HG03378 (cell line): ENCODE measurements at regions not wholly inside any gene's neighbourhood (a gene's known extent, or its start where the extent isn't known, plus 50 kb on each side); places are given as distances from the start of the nearest gene placed in this dataset.

Source experiments
- ATAC-seq: cut with Tn5 transposase; IDR thresholded peaks from one replicate; pipeline ENCODE4 v1.9.1; 2021; ENCODE audit warnings: mild to moderate bottlenecking, moderate library complexity; ENCODE audit not compliant: unreplicated experiment

GRCh38 chr4:147052361-147052760, 106.7 kb upstream of the TTC29 start:
- ATAC-seq, result no peak

- no peak for ATAC-seq
Measured at GRCh38 chr4:147054228-147054872, 108.7 kb upstream of the TTC29 start.

- ATAC-seq, result no peak
Measured at GRCh38 chr4:147056940-147057610, 111.4 kb upstream of the TTC29 start.

DNA sequence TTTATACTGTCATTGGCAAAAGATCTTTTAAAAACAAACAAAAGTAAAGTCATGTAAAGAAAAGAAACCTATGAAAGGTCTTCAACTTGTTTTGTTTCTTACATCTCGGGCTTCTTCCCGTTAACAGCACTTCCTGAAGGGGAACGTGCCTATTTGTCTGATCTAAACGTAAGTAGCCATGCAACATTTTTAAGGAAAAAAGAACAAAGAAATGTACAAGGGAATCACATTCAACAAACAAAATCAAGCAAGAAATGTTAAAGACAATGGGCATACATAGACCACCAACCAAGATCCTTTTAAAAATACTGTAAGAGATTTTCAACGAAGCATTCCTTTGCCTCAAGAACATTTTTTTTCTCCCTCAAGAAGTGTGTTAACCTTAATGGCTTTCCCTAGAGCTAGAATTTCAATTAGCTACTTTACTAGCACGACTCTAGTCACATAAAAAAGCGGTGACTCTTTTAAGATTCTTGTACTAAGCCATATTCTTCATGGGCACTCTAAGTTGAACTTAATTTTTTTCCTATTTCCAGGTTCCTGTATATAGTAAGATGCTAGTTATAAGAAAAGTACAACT, 112.0 kb upstream of the TTC29 start:
- no peak for ATAC-seq

GRCh38 chr4:147059064-147059731, 113.5 kb upstream of the TTC29 start:
- ATAC-seq, result no peak

- ATAC-seq, result no peak
Measured at GRCh38 chr4:147060151-147060931, 114.7 kb upstream of the TTC29 start.

- no peak for ATAC-seq
Measured at GRCh38 chr4:147064856-147065255, 119.2 kb upstream of the TTC29 start.

DNA sequence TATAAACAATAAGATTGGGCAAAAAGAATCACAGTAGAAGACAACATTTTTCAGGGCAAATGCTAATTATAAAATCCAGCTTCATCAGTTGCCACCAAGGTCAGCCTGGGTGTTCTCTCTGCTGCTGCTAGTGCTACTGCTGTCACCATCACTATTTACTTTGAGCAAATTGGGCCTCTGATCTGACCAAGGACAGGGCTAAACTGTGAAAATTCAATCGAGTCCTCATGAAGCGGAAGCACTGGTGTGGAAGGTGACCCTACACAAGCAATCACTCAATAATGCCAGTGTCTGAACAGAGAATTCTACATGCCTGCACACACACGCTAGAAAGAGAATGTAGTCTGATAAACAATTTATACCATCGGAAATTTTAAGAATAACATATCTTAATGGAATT, 122.9 kb upstream of the TTC29 start:
- ATAC-seq, result no peak

DNA sequence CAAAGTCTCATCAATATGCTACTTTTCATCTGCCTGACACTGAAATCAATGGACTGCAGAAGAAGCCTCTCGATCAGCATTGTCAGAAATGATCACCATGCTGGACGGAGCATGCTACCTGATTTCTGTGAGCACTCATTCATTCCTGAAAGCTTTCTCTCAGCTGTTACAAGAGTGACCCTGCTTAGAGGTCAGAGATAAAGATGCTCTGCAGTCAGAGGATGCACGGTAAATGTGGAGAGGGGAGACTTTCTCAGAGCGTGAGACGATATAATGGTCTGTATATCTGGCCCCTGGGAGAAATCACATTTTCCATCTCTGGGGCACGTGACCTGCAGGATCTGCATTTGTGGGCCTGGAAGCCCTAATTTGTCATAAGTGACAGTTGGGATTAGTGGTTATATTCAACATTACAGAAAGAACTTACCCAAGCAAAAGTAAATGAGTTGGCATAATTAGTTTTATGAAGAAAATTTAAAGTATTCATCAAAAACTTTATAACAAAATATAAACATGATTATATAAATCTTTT, 125.6 kb upstream of the TTC29 start:
- no peak for ATAC-seq

DNA sequence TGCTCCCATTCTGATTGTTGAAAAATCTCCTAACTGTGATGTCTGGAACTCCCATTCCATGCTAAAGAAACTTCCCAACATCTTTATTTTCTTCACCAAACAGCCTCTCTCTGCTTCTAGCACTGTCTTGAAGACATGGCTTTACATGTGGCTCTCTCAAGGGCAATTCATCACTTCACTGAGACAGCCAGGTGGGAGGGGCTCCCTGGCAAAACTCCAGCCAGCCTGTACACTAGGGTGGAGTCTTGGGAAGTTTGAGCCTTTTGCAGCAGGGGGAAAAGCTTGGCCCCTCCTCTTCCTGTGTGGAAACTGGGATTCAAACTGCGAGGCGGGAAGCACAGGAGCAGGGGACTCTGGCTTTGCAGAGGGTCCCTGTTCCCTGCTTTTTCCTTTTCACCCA, 130.5 kb upstream of the TTC29 start:
- ATAC-seq, result no peak

DNA sequence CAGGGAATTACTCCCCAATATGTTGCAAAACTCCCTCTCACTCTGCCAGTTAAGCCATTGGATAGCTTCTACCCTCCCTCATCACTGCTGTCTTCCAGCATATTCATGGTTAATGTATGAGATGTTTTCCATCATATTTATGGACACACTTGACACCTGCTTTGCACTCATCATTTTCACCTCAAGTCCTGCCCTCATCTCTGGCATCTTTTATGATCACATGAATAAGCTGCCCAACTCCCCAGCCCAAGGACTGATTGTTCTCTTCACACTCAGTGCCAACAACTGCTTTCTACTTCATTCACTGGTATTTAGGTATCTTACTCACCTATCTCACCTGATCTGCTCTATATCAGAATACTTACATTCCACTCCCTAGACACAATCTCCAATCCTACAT, 131.1 kb upstream of the TTC29 start:
- ATAC-seq, result no peak

GRCh38 chr4:147078362-147078761, 132.7 kb upstream of the TTC29 start:
- ATAC-seq, result no peak

DNA sequence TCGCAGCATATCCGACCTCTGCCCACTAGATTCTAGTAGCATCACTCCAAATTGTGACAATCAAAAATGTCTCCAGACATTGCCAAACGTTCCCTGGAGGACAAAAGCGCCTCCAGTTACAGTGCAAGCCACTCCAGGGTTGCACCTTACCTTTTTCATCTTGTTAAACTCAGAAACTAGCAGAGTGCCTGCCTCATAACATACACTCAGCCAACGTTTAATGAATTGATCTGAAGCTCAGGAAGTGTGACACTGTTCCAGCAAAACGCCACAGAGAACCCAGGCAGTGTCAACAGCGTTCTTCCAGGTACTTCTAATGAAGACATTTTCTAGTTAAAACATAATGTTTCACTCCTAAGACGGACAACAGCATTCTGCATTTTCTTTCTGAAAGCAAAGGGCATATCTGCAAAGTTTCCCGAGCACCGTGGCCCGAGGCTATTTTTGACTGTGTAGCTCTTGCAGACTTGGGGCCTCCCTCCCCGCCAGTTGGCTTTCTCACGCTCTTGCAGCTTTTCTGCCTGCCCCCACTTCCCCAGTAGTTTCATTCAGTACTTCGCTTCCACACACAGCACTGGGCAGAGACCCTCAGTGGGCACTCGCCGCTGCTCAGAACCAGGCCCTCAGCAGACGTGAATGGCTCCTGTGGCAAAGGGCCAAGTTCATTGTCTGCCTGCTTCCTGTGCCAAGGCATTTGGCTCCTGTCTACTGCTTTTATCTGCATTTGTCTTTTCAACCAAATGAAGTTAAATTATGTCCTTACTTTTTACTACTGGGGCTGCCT, 133.4 kb upstream of the TTC29 start:
- ATAC-seq, result no peak

DNA sequence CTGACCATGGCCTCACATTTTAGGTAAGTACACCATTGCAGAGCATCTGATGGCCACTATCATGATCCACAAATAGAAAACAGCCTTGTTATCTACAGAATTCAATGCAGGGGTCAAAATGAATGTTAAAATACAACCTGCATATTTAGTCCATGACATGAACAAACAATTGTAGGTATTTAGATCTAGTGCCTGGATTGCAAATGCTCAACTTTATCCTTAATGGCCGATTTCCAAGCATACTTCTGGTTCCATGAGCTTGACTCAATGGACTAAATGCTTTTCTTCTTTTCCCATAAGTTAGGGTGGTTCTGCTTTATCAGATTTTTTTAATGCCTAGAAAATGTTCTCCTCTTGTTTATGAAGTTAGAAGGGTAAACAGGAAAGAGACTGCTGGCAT, 139.2 kb upstream of the TTC29 start:
- ATAC-seq, result no peak

DNA sequence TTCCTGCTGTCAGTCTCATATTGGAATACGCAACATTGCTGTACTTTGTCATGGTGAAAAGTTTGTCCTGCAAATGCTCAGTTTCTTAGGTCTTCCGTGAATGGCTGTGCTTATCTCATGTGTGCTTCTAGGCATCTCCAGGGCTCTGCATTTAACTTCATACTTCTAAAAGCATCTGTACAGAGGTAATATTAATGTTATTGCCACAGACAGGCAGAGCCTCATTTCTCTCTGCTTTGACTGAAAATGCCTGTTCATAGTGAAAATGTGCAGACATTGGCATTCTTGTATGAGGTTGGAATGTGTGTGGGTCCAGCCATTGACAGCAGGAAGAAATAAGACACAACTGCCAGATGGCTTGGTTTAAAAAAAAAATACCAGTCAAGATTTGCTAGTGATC, 140.1 kb upstream of the TTC29 start:
- ATAC-seq, result no peak

- no peak for ATAC-seq
Measured at GRCh38 chr4:147088146-147088545, 142.5 kb upstream of the TTC29 start.

DNA sequence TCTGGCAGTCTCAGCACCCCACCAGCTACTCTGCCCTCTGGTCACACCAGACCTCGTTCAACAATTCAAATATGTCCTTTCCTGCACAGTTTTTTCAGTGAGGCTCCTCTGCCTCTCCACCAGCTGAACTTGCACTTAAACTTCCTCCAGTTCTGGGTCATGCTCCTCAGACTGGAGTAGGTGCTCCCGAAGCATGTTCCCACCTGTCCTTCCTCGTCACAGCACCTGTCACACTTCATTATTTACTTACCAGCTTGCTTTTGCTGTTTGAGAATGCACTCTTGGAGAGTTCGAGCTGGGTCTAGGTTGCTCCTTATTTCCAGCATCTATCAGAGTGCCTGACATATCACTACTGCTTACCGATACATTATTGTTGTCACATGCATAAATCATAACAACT, 144.8 kb upstream of the TTC29 start:
- no peak for ATAC-seq

DNA sequence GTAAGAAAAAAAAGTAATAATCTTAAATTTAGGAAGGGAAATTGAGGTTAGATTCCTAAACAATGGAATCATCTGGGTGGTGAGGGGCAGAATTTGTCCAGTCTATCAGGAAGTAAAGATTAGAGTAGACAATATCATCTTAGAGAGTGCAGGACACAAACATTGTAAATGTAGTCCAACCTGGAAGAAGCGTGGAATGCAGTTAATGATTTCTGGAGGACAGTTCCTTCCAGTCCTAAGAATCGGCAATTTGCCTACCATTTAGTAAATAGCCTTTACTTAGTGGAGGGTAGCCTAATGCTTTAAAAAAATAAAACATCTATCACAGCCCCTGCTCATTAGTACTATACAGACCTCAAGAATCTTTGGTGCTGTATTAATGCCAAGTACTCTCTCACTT, 147.5 kb upstream of the TTC29 start:
- no peak for ATAC-seq

GRCh38 chr4:147094238-147094637, 148.6 kb upstream of the TTC29 start:
- no peak for ATAC-seq
